Keratinocyte (primary cell): ENCODE measurements at regions not wholly inside any gene's neighbourhood (a gene's known extent, or its start where the extent isn't known, plus 50 kb on each side); places are given as distances from the start of the nearest gene placed in this dataset.

ENCODE experiments used
- DNase-seq: peaks from one replicate; pipeline ENCODE4 v3.0.0-alpha.2; 2011; ENCODE audit warnings: low read depth, missing footprints, low spot score
- FAIRE-seq: peaks from 2 replicates; lab custom pipeline; 2011; peaks lifted over from hg19 to GRCh38; lab: Jason Lieb, UNC
- H2AFZ ChIP-seq: 2 replicates; pipeline ENCODE4 v1.6.0; 2012; ENCODE audit warnings: low read length, control low read depth, inconsistent platforms; ENCODE audit not compliant: control insufficient read depth
- H3K27ac ChIP-seq: 2 replicates; pipeline ENCODE4 v1.5.1; 2011; ENCODE audit warnings: low read length; ENCODE audit not compliant: control insufficient read depth, insufficient read depth
- H3K27me3 ChIP-seq: 3 replicates; pipeline ENCODE4 v1.6.0; 2011; ENCODE audit warnings: low read length; ENCODE audit not compliant: control insufficient read depth, insufficient read depth; ENCODE audit errors: extremely low read depth
- H3K36me3 ChIP-seq, 2 experiments: 2 replicates in 1 of 2; 3 replicates in 1 of 2; pipeline ENCODE4 v1.5.1; 2011; ENCODE audit warnings: low read length in 2 of 2, mild to moderate bottlenecking in 1 of 2; ENCODE audit not compliant: control insufficient read depth in 2 of 2, insufficient read depth in 2 of 2; ENCODE audit errors: extremely low read depth in 1 of 2
- H3K4me1 ChIP-seq: 3 replicates; pipeline ENCODE4 v1.5.1; 2011; ENCODE audit warnings: low read length; ENCODE audit not compliant: control insufficient read depth, insufficient read depth; ENCODE audit errors: extremely low read depth
- H3K4me2 ChIP-seq: 3 replicates; pipeline ENCODE4 v1.6.0; 2011; ENCODE audit warnings: low read depth, low read length; ENCODE audit not compliant: control insufficient read depth, insufficient read depth; ENCODE audit errors: extremely low read depth
- H3K4me3 ChIP-seq, 3 experiments: fragments of 200-600 bp in 1 of 3; sonication (generic) in 1 of 3; 2 replicates in 2 of 3; 3 replicates in 1 of 3; pipeline ENCODE4 v1.5.1; 2011 to 2016; ENCODE audit warnings: low read length in 3 of 3, mild to moderate bottlenecking in 3 of 3, control low read depth in 2 of 3, inconsistent platforms in 1 of 3, low read depth in 1 of 3, mixed read lengths in 1 of 3, mixed run types in 1 of 3, moderate library complexity in 1 of 3; ENCODE audit not compliant: control insufficient read depth in 2 of 3, insufficient read depth in 2 of 3; ENCODE audit errors: extremely low read depth in 1 of 3
- H3K79me2 ChIP-seq: 2 replicates; pipeline ENCODE4 v1.6.0; 2012; ENCODE audit warnings: low read length; ENCODE audit not compliant: control insufficient read depth, insufficient read depth
- H3K9ac ChIP-seq: 3 replicates; pipeline ENCODE4 v1.6.0; 2011; ENCODE audit warnings: low read length; ENCODE audit not compliant: control insufficient read depth, insufficient read depth; ENCODE audit errors: extremely low read depth
- H3K9me1 ChIP-seq: 3 replicates; pipeline ENCODE4 v1.6.0; 2011; ENCODE audit warnings: low read length; ENCODE audit not compliant: control insufficient read depth, insufficient read depth; ENCODE audit errors: extremely low read depth
- H3K9me3 ChIP-seq: 2 replicates; pipeline ENCODE4 v1.5.1; 2012; ENCODE audit warnings: low read depth, low read length; ENCODE audit not compliant: control insufficient read depth
- H4K20me1 ChIP-seq: 3 replicates; pipeline ENCODE4 v1.6.0; 2011; ENCODE audit warnings: low read length; ENCODE audit not compliant: control insufficient read depth, insufficient read depth; ENCODE audit errors: extremely low read depth
- EZH2 ChIP-seq: IDR thresholded peaks from one replicate; pipeline ENCODE4 v1.6.1; 2012; ENCODE audit warnings: inconsistent platforms, mild to moderate bottlenecking, low read length, moderate library complexity
- dilution Hi-C: fragments of 300-500 bp; cut with MboI; formaldehyde crosslinking; loops from one replicate; pipeline ENCODE4 v1.7.0; 2020; ENCODE audit warnings: low sequenced_read_pairs; ENCODE audit not compliant: extremely low pct_ligation_motif_present
- TF ChIP-seq, protein P1 (sequence below), 3 experiments: IDR thresholded peaks in 1 of 3; conservative IDR thresholded peaks in 1 of 3; optimal IDR thresholded peaks in 1 of 3; 2 replicates in 2 of 3; 3 replicates in 1 of 3; pipeline versions ENCODE3 to v1.5.1; 2011; ENCODE audit warnings: low read length in 3 of 3, mild to moderate bottlenecking in 3 of 3, moderate library complexity in 2 of 3, control low read depth in 1 of 3, inconsistent platforms in 1 of 3; ENCODE audit not compliant: insufficient read depth in 2 of 3; ENCODE audit errors: extremely low read depth in 1 of 3

DNA sequence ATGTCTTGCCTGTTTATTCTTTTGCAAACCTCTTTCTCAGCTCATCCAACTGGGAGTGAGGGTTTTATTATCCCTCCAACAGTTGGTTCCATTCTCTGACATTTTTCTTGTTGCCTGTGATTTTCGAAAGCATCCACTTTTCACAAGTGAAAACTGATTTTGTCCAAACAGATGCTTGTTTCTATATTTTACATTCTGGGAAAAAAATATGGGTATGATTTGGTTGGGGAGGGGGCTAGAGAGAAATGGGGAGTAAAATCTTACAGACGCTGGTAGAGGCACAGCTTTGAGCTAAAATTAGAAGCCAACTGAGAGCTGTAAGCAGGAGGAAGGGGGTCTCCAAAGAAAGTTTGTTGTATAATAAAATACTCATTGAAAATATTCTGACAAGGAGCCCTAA, 745.3 kb upstream of the CELF4 start:
- dilution Hi-C loops, result no loop called here
- DNase-seq, result no peak

DNA sequence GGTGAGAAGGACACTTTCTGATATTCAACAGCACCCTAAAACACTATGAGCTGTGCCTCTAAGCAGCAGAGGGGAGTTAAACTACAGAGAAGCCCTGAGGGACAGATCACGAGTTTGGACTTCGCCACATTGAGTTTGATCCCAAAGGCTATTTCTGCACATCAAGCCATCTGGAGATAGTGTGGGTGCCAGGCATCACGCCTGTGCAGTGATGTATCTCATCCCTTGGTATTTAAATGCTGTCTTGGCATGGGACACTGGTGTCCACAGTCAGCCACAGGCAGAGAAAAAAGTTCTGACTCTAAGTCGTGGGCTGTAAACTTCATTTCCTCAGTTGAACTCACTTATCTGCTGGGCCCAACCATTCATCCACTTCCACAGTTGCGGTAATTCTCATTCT, 742.3 kb upstream of the CELF4 start:
- H3K27ac ChIP-seq, result no peak overlapping the region
- no peaks in the 10 kb centered on the region for H3K79me2 ChIP-seq
- no peaks in the 10 kb centered on the region for H3K36me3 ChIP-seq
- H3K9ac ChIP-seq, result no peak overlapping the region
- FAIRE-seq (no peak), DNase-seq (no peak)
- H3K4me3 ChIP-seq, result no peak overlapping the region
- H3K9me3 ChIP-seq, result no peaks in the 10 kb centered on the region
- H3K27me3 ChIP-seq, result no peaks in the 10 kb centered on the region
- no peaks in the 10 kb centered on the region for H3K9me1 ChIP-seq
- H4K20me1 ChIP-seq, result no peaks in the 10 kb centered on the region
- no peaks in the 10 kb centered on the region for H3K4me1 ChIP-seq
- no peak for TF ChIP-seq EZH2
- TF ChIP-seq, protein P1, sequence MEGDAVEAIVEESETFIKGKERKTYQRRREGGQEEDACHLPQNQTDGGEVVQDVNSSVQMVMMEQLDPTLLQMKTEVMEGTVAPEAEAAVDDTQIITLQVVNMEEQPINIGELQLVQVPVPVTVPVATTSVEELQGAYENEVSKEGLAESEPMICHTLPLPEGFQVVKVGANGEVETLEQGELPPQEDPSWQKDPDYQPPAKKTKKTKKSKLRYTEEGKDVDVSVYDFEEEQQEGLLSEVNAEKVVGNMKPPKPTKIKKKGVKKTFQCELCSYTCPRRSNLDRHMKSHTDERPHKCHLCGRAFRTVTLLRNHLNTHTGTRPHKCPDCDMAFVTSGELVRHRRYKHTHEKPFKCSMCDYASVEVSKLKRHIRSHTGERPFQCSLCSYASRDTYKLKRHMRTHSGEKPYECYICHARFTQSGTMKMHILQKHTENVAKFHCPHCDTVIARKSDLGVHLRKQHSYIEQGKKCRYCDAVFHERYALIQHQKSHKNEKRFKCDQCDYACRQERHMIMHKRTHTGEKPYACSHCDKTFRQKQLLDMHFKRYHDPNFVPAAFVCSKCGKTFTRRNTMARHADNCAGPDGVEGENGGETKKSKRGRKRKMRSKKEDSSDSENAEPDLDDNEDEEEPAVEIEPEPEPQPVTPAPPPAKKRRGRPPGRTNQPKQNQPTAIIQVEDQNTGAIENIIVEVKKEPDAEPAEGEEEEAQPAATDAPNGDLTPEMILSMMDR (optimal IDR thresholded peaks at IDR 0.05 in 1 of 3, IDR thresholded peaks at IDR 0.05 in 1 of 3, conservative IDR thresholded peaks at IDR 0.05 in 1 of 3; ENCODE audit: extremely low read depth in 1 of 3, insufficient read depth in 2 of 3, low read length in 3 of 3), result no peak
- dilution Hi-C loops, result no loop called here
- H2AFZ ChIP-seq, result no peak overlapping the region
- no peak overlapping the region for H3K4me2 ChIP-seq

More for the DNA sequence above, 745.3 kb upstream of the CELF4 start:
- Histone ChIP-seq H3K27me3 (no peaks in the 10 kb centered on the region), H3K79me2 (no peaks in the 10 kb centered on the region), H3K4me1 (no peaks in the 10 kb centered on the region), H3K9me3 (no peaks in the 10 kb centered on the region), H4K20me1 (no peaks in the 10 kb centered on the region), H3K4me3 (no peak overlapping the region), H3K27ac (no peak overlapping the region), H3K9me1 (no peaks in the 10 kb centered on the region), H2AFZ (no peak overlapping the region), H3K9ac (no peak overlapping the region), H3K4me2 (no peak overlapping the region), H3K36me3 (no peaks in the 10 kb centered on the region)
- FAIRE-seq, result no peak
- no peak for TF ChIP-seq EZH2
- TF ChIP-seq, protein P1 (optimal IDR thresholded peaks at IDR 0.05 in 1 of 3, IDR thresholded peaks at IDR 0.05 in 1 of 3, conservative IDR thresholded peaks at IDR 0.05 in 1 of 3; ENCODE audit: extremely low read depth in 1 of 3, insufficient read depth in 2 of 3, low read length in 3 of 3), result no peak
